ENCODE measurements at regions not wholly inside any gene's neighbourhood (a gene's known extent, or its start where the extent isn't known, plus 50 kb on each side); places are given as distances from the start of the nearest gene placed in this dataset.

- Histone ChIP-seq H3K4me2 (ENCODE audit: low read depth, low read length, poor library complexity, severe bottlenecking) (no peak overlapping the region), H3K79me2 (ENCODE audit: low read length) (no peaks in the 10 kb centered on the region), H3K9me3 (ENCODE audit: low read length) (peaks cover 19% of the 10 kb centered on the region), H4K20me1 (ENCODE audit: insufficient read depth, low read depth, low read length) (no peaks in the 10 kb centered on the region), H3K36me3 (ENCODE audit: insufficient read depth, low read length) (no peaks in the 10 kb centered on the region), H3K4me3 (ENCODE audit: low read length) (no peak overlapping the region), H3K27ac (ENCODE audit: low read length) (no peak overlapping the region), H3K9ac (ENCODE audit: low read length) (no peak overlapping the region), H3K27me3 (ENCODE audit: low read length) (no peaks in the 10 kb centered on the region), H3K4me1 (ENCODE audit: low read length) (no peaks in the 10 kb centered on the region), H2AFZ (ENCODE audit: low read length) (no peak overlapping the region), H3K9me2 (replicated peaks; ENCODE audit: insufficient read depth, low read length) (no peaks in the 10 kb centered on the region)
- DNase-seq, result no peak
Observed at GRCh38 chr21:27675306-27675705, 708.4 kb upstream of the ADAMTS5 start.

- Histone ChIP-seq H2AFZ (ENCODE audit: low read length) (no peak overlapping the region), H3K27ac (ENCODE audit: low read length) (no peak overlapping the region), H3K4me1 (ENCODE audit: low read length) (no peaks in the 10 kb centered on the region), H4K20me1 (ENCODE audit: insufficient read depth, low read depth, low read length) (no peaks in the 10 kb centered on the region), H3K9ac (ENCODE audit: low read length) (no peak overlapping the region), H3K4me2 (ENCODE audit: low read depth, low read length, poor library complexity, severe bottlenecking) (no peak overlapping the region), H3K4me3 (ENCODE audit: low read length) (no peak overlapping the region), H3K9me2 (replicated peaks; ENCODE audit: insufficient read depth, low read length) (no peaks in the 10 kb centered on the region), H3K79me2 (ENCODE audit: low read length) (no peaks in the 10 kb centered on the region), H3K36me3 (ENCODE audit: insufficient read depth, low read length) (no peaks in the 10 kb centered on the region), H3K27me3 (ENCODE audit: low read length) (no peaks in the 10 kb centered on the region), H3K9me3 (ENCODE audit: low read length) (peaks cover 14% of the 10 kb centered on the region)
- DNase-seq, result no peak
Observed at GRCh38 chr21:27674041-27674615, 707.2 kb upstream of the ADAMTS5 start.

- no peak overlapping the region for H3K9ac ChIP-seq (ENCODE audit: low read length)
- no peaks in the 10 kb centered on the region for H3K4me1 ChIP-seq (ENCODE audit: low read length)
- no peak for DNase-seq
- H3K4me3 ChIP-seq (ENCODE audit: low read length), result no peak overlapping the region
- H3K9me2 ChIP-seq (replicated peaks; ENCODE audit: insufficient read depth, low read length), result no peaks in the 10 kb centered on the region
- no peak overlapping the region for H2AFZ ChIP-seq (ENCODE audit: low read length)
- no peaks in the 10 kb centered on the region for H3K79me2 ChIP-seq (ENCODE audit: low read length)
- no peak overlapping the region for H3K4me2 ChIP-seq (ENCODE audit: low read depth, low read length, poor library complexity, severe bottlenecking)
- peaks cover 11% of the 10 kb centered on the region for H3K9me3 ChIP-seq (ENCODE audit: low read length)
- no peaks in the 10 kb centered on the region for H4K20me1 ChIP-seq (ENCODE audit: insufficient read depth, low read depth, low read length)
- H3K27me3 ChIP-seq (ENCODE audit: low read length), result no peaks in the 10 kb centered on the region
- H3K27ac ChIP-seq (ENCODE audit: low read length), result no peak overlapping the region
- H3K36me3 ChIP-seq (ENCODE audit: insufficient read depth, low read length), result no peaks in the 10 kb centered on the region
Observed at GRCh38 chr21:27673581-27673980, 706.7 kb upstream of the ADAMTS5 start.

GRCh38 chr21:27671207-27671606 is 704.3 kb upstream of the ADAMTS5 start:
- Histone ChIP-seq H3K9ac (ENCODE audit: low read length) (no peak overlapping the region), H3K9me2 (replicated peaks; ENCODE audit: insufficient read depth, low read length) (no peaks in the 10 kb centered on the region), H2AFZ (ENCODE audit: low read length) (no peak overlapping the region), H3K27ac (ENCODE audit: low read length) (no peak overlapping the region), H3K27me3 (ENCODE audit: low read length) (no peaks in the 10 kb centered on the region), H3K36me3 (ENCODE audit: insufficient read depth, low read length) (no peaks in the 10 kb centered on the region), H3K4me3 (ENCODE audit: low read length) (no peak overlapping the region), H3K4me2 (ENCODE audit: low read depth, low read length, poor library complexity, severe bottlenecking) (no peak overlapping the region), H3K4me1 (ENCODE audit: low read length) (no peaks in the 10 kb centered on the region), H3K79me2 (ENCODE audit: low read length) (no peaks in the 10 kb centered on the region), H3K9me3 (ENCODE audit: low read length) (peaks cover 16% of the 10 kb centered on the region), H4K20me1 (ENCODE audit: insufficient read depth, low read depth, low read length) (no peaks in the 10 kb centered on the region)
- DNase-seq, result no peak

GRCh38 chr21:27653481-27653880 is 686.6 kb upstream of the ADAMTS5 start:
- Histone ChIP-seq H3K27ac (ENCODE audit: low read length) (no peak overlapping the region), H3K4me3 (ENCODE audit: low read length) (no peak overlapping the region), H3K4me1 (ENCODE audit: low read length) (no peaks in the 10 kb centered on the region), H3K9me2 (replicated peaks; ENCODE audit: insufficient read depth, low read length) (no peaks in the 10 kb centered on the region), H3K36me3 (ENCODE audit: insufficient read depth, low read length) (no peaks in the 10 kb centered on the region), H4K20me1 (ENCODE audit: insufficient read depth, low read depth, low read length) (no peaks in the 10 kb centered on the region), H3K79me2 (ENCODE audit: low read length) (no peaks in the 10 kb centered on the region), H3K9ac (ENCODE audit: low read length) (no peak overlapping the region), H3K9me3 (ENCODE audit: low read length) (peaks cover 22% of the 10 kb centered on the region), H2AFZ (ENCODE audit: low read length) (no peak overlapping the region), H3K27me3 (ENCODE audit: low read length) (no peaks in the 10 kb centered on the region), H3K4me2 (ENCODE audit: low read depth, low read length, poor library complexity, severe bottlenecking) (no peak overlapping the region)
- DNase-seq, result no peak

- no peaks in the 10 kb centered on the region for H3K9me2 ChIP-seq (replicated peaks; ENCODE audit: insufficient read depth, low read length)
- H4K20me1 ChIP-seq (ENCODE audit: insufficient read depth, low read depth, low read length), result no peaks in the 10 kb centered on the region
- no peaks in the 10 kb centered on the region for H3K27me3 ChIP-seq (ENCODE audit: low read length)
- no peak overlapping the region for H3K4me2 ChIP-seq (ENCODE audit: low read depth, low read length, poor library complexity, severe bottlenecking)
- H3K79me2 ChIP-seq (ENCODE audit: low read length), result no peaks in the 10 kb centered on the region
- H2AFZ ChIP-seq (ENCODE audit: low read length), result no peak overlapping the region
- H3K9me3 ChIP-seq (ENCODE audit: low read length), result peaks cover 23% of the 10 kb centered on the region
- H3K27ac ChIP-seq (ENCODE audit: low read length), result no peak overlapping the region
- no peaks in the 10 kb centered on the region for H3K4me1 ChIP-seq (ENCODE audit: low read length)
- no peak for DNase-seq
- H3K36me3 ChIP-seq (ENCODE audit: insufficient read depth, low read length), result no peaks in the 10 kb centered on the region
- H3K9ac ChIP-seq (ENCODE audit: low read length), result no peak overlapping the region
- no peak overlapping the region for H3K4me3 ChIP-seq (ENCODE audit: low read length)
Observed at GRCh38 chr21:27649762-27650161, 682.9 kb upstream of the ADAMTS5 start.

- Histone ChIP-seq H3K36me3 (ENCODE audit: insufficient read depth, low read length) (no peaks in the 10 kb centered on the region), H3K9me2 (replicated peaks; ENCODE audit: insufficient read depth, low read length) (no peaks in the 10 kb centered on the region), H4K20me1 (ENCODE audit: insufficient read depth, low read depth, low read length) (no peaks in the 10 kb centered on the region), H2AFZ (ENCODE audit: low read length) (no peak overlapping the region), H3K4me2 (ENCODE audit: low read depth, low read length, poor library complexity, severe bottlenecking) (no peak overlapping the region), H3K9ac (ENCODE audit: low read length) (no peak overlapping the region), H3K79me2 (ENCODE audit: low read length) (no peaks in the 10 kb centered on the region), H3K27ac (ENCODE audit: low read length) (no peak overlapping the region), H3K27me3 (ENCODE audit: low read length) (no peaks in the 10 kb centered on the region), H3K4me3 (ENCODE audit: low read length) (no peak overlapping the region), H3K9me3 (ENCODE audit: low read length) (peaks cover 23% of the 10 kb centered on the region), H3K4me1 (ENCODE audit: low read length) (no peaks in the 10 kb centered on the region)
- no peak for DNase-seq
Observed at GRCh38 chr21:27649323-27649722, 682.4 kb upstream of the ADAMTS5 start.

GRCh38 chr21:27648560-27648959 is 681.7 kb upstream of the ADAMTS5 start:
- peaks cover 21% of the 10 kb centered on the region for H3K9me3 ChIP-seq (ENCODE audit: low read length)
- H3K4me2 ChIP-seq (ENCODE audit: low read depth, low read length, poor library complexity, severe bottlenecking), result no peak overlapping the region
- no peak overlapping the region for H3K9ac ChIP-seq (ENCODE audit: low read length)
- no peaks in the 10 kb centered on the region for H3K79me2 ChIP-seq (ENCODE audit: low read length)
- no peak for DNase-seq
- H3K36me3 ChIP-seq (ENCODE audit: insufficient read depth, low read length), result no peaks in the 10 kb centered on the region; the same call in 1 of the 2 replicates
- no peaks in the 10 kb centered on the region for H4K20me1 ChIP-seq (ENCODE audit: insufficient read depth, low read depth, low read length)
- H2AFZ ChIP-seq (ENCODE audit: low read length), result no peak overlapping the region
- H3K4me3 ChIP-seq (ENCODE audit: low read length), result no peak overlapping the region
- no peaks in the 10 kb centered on the region for H3K9me2 ChIP-seq (replicated peaks; ENCODE audit: insufficient read depth, low read length)
- H3K27ac ChIP-seq (ENCODE audit: low read length), result no peak overlapping the region
- no peaks in the 10 kb centered on the region for H3K4me1 ChIP-seq (ENCODE audit: low read length)
- no peaks in the 10 kb centered on the region for H3K27me3 ChIP-seq (ENCODE audit: low read length)

GRCh38 chr21:27647921-27648320 is 681.0 kb upstream of the ADAMTS5 start:
- H3K36me3 ChIP-seq (ENCODE audit: insufficient read depth, low read length), result no peaks in the 10 kb centered on the region; the same call in 1 of the 2 replicates
- no peaks in the 10 kb centered on the region for H3K27me3 ChIP-seq (ENCODE audit: low read length)
- H3K4me1 ChIP-seq (ENCODE audit: low read length), result no peaks in the 10 kb centered on the region
- no peak for DNase-seq
- no peaks in the 10 kb centered on the region for H3K9me2 ChIP-seq (replicated peaks; ENCODE audit: insufficient read depth, low read length)
- H4K20me1 ChIP-seq (ENCODE audit: insufficient read depth, low read depth, low read length), result no peaks in the 10 kb centered on the region
- H3K79me2 ChIP-seq (ENCODE audit: low read length), result no peaks in the 10 kb centered on the region
- H3K4me3 ChIP-seq (ENCODE audit: low read length), result no peak overlapping the region
- H3K27ac ChIP-seq (ENCODE audit: low read length), result no peak overlapping the region
- peaks cover 19% of the 10 kb centered on the region for H3K9me3 ChIP-seq (ENCODE audit: low read length)
- no peak overlapping the region for H3K9ac ChIP-seq (ENCODE audit: low read length)
- no peak overlapping the region for H3K4me2 ChIP-seq (ENCODE audit: low read depth, low read length, poor library complexity, severe bottlenecking)
- H2AFZ ChIP-seq (ENCODE audit: low read length), result no peak overlapping the region
